CD4-positive, alpha-beta memory T cell (primary cell): ENCODE measurements at regions not wholly inside any gene's neighbourhood (a gene's known extent, or its start where the extent isn't known, plus 50 kb on each side); places are given as distances from the start of the nearest gene placed in this dataset.
A peak's percentile ranks its signal among the peaks of the same experiment; 100 is the strongest.

Source experiments
- CTCF ChIA-PET: fragments of 350-600 bp; sonication (Branson Sonifier 250); formaldehyde crosslinking; loops from one replicate; lab custom pipeline; 2021; ENCODE audit warnings: inconsistent platforms; ENCODE audit not compliant: partially characterized antibody; lab: Charles Lee
- POLR2A ChIA-PET: fragments of 350-600 bp; sonication (Branson Sonifier 250); formaldehyde crosslinking; loops from one replicate; lab custom pipeline; 2021; ENCODE audit not compliant: partially characterized antibody; lab: Charles Lee
- DNase-seq, 5 donors: peaks; one replicate each; pipeline versions ENCODE4 v3.0.0 to v3.0.0-alpha.2; 2020 to 2022; ENCODE audit warnings: mixed read lengths in 1 of 5
- H3K27ac ChIP-seq: one replicate; pipeline ENCODE4 v1.7.0; 2013; ENCODE audit warnings: low read depth, low read length
- H3K27me3 ChIP-seq: 2 replicates; pipeline ENCODE4 v1.7.0; 2013; ENCODE audit warnings: mild to moderate bottlenecking, low read length, moderate library complexity; ENCODE audit not compliant: insufficient read depth
- H3K36me3 ChIP-seq: 2 replicates; pipeline ENCODE4 v1.7.0; 2013; ENCODE audit warnings: mild to moderate bottlenecking, low read length, moderate library complexity; ENCODE audit not compliant: insufficient read depth
- H3K4me1 ChIP-seq: 2 replicates; pipeline ENCODE4 v1.7.0; 2013; ENCODE audit warnings: mild to moderate bottlenecking, low read length, moderate library complexity; ENCODE audit not compliant: insufficient read depth
- H3K4me3 ChIP-seq, 2 donors: one replicate each; pipeline ENCODE4 v1.7.0; 2013; ENCODE audit warnings: low read length in 2 of 2, mild to moderate bottlenecking in 1 of 2
- H3K9me3 ChIP-seq, 2 donors: one replicate each; pipeline ENCODE4 v1.7.0; 2013; ENCODE audit warnings: low read length in 2 of 2, control low read depth in 1 of 2; ENCODE audit not compliant: control insufficient read depth in 1 of 2
- H3K27ac Mint-ChIP-seq, 7 donors: one replicate each; pipeline ENCODE4 v1.8.0; 2020 to 2021; ENCODE audit warnings: mixed read lengths in 7 of 7, mild to moderate bottlenecking in 6 of 7, inconsistent platforms in 3 of 7, moderate library complexity in 3 of 7
- H3K27me3 Mint-ChIP-seq, 2 donors: one replicate each; pipeline ENCODE4 v1.8.0; 2020 to 2021; ENCODE audit warnings: mixed read lengths in 2 of 2
- H3K36me3 Mint-ChIP-seq, 2 donors: one replicate each; pipeline ENCODE4 v1.8.0; 2020 to 2021; ENCODE audit warnings: mixed read lengths in 2 of 2, inconsistent platforms in 1 of 2, mild to moderate bottlenecking in 1 of 2
- H3K4me1 Mint-ChIP-seq, 4 donors: one replicate each; pipeline ENCODE4 v1.8.0; 2020 to 2021; ENCODE audit warnings: mixed read lengths in 4 of 4, mild to moderate bottlenecking in 1 of 4
- H3K4me3 Mint-ChIP-seq, 8 donors: one replicate each; pipeline ENCODE4 v1.8.0; 2020 to 2021; ENCODE audit warnings: mixed read lengths in 8 of 8, mild to moderate bottlenecking in 7 of 8, moderate library complexity in 6 of 8, inconsistent platforms in 3 of 8
- H3K9me3 Mint-ChIP-seq, 8 donors: one replicate each; pipeline ENCODE4 v1.8.0; 2020 to 2021; ENCODE audit warnings: mixed read lengths in 8 of 8, mild to moderate bottlenecking in 5 of 8, inconsistent platforms in 3 of 8, moderate library complexity in 1 of 8
- intact Hi-C: fragments of 100-400 bp; cut with micrococcal nuclease; formaldehyde crosslinking; loops from one replicate; pipeline ENCODE4 v1.15.1; 2023

DNA sequence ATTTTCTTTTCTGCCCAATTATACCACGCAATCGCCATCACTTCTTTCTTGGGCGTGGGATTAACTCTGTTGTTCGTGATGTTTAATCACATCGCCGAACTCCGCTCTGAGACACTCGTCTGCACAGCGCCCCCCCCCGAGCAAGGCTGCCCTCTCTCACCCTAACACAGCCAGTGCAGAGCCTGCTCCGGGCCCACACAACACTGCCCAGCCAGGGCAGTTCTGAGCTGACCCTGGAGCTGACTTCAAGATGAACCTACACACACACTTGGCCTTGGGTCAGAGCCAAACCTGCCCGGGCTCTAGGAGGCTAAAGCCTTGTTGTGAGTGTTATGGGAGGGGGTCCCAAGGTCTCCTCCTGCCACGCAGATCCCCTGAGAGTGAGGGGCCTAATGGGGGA lies 64.6 kb upstream of the LRP8 start:
- CTCF ChIA-PET, result interaction anchor here (1.4 to 8.5 kb wide), 13 partner anchors 12 to 115 kb away, joined by 3 to 240 read pairs (median 9); no protein-coding TSS in a partner anchor
- H3K27me3 ChIP-seq, result no peaks in the 10 kb centered on the region
- Mint-ChIP-seq H3K9me3 (peaks cover 0 to 4% (median 0%) of the 10 kb centered on the region in 8 donors), H3K4me1 (peaks cover 0 to 8% (median 2%) of the 10 kb centered on the region in 4 donors), H3K27me3 (no peaks in the 10 kb centered on the region), H3K27ac (no peak overlapping the region), H3K36me3 (no peaks in the 10 kb centered on the region), H3K4me3 (no peak overlapping the region)
- no peak overlapping the region for H3K27ac ChIP-seq
- intact Hi-C loops, result loop anchor here (5.0 kb wide), 2 partner anchors 80 to 290 kb away; no protein-coding TSS in a partner anchor
- H3K9me3 ChIP-seq, result no peaks in the 10 kb centered on the region
- H3K36me3 ChIP-seq, result no peaks in the 10 kb centered on the region
- H3K4me3 ChIP-seq, result no peak overlapping the region
- H3K4me1 ChIP-seq, result peaks cover 5% of the 10 kb centered on the region
- no peak for DNase-seq
- POLR2A ChIA-PET, result interaction anchor here (1.2 to 1.8 kb wide), 2 partner anchors 114 to 144 kb away, joined by 3 to 10 read pairs; no protein-coding TSS in a partner anchor

DNA sequence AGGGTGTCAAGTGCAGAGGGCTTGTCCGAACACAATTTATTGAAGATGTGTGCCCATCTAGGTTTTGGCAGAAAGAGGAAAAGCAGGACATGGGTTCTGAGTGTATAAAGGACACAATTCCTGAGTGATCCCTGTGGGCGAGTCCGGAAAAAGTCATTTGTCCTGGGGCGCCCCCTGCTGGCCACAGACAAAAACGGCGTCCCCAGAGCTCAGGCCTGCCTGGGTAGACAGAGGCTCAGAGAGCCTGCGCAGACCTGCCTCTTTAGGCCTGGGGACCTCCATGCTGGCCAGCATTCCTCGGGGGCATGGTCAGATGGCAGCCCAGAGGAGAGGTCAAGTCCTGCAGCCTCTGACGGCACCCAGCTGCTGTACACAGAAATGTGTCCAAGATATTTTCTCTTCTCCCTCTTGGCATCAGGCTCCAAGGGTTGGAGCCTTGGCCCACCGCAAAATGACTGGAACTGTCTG lies 65.5 kb upstream of the LRP8 start:
- ChIA-PET CTCF (interaction anchor here (0.6 to 8.5 kb wide), 23 partner anchors 8 to 122 kb away, joined by 3 to 240 read pairs (median 5); no protein-coding TSS in a partner anchor), POLR2A (interaction anchor here (0.7 to 1.8 kb wide), 6 partner anchors 15 to 145 kb away, joined by 3 to 10 read pairs (median 4); no protein-coding TSS in a partner anchor)
- Histone ChIP-seq H3K4me3 (no peak overlapping the region), H3K4me1 (peaks cover 5% of the 10 kb centered on the region), H3K9me3 (no peaks in the 10 kb centered on the region), H3K27ac (no peak overlapping the region), H3K27me3 (no peaks in the 10 kb centered on the region), H3K36me3 (no peaks in the 10 kb centered on the region)
- H3K9me3 Mint-ChIP-seq, result no peaks in the 10 kb centered on the region
- no peaks in the 10 kb centered on the region for H3K36me3 Mint-ChIP-seq
- peak overlapping the region in 3 of 7 donors; percentile 13 to 29 (median 23) for H3K27ac Mint-ChIP-seq
- H3K27me3 Mint-ChIP-seq, result no peaks in the 10 kb centered on the region
- intact Hi-C loops, result loop anchor here (1.0 to 5.0 kb wide), 3 partner anchors 65 to 289 kb away; partner anchors contain the start of gene LRP8
- H3K4me3 Mint-ChIP-seq, result peak overlapping the region in 1 of 8 donors; percentile 31
- peaks cover 0 to 8% (median 2%) of the 10 kb centered on the region in 4 donors for H3K4me1 Mint-ChIP-seq
- peak; percentile 49 to 71 (median 52) for DNase-seq

DNA sequence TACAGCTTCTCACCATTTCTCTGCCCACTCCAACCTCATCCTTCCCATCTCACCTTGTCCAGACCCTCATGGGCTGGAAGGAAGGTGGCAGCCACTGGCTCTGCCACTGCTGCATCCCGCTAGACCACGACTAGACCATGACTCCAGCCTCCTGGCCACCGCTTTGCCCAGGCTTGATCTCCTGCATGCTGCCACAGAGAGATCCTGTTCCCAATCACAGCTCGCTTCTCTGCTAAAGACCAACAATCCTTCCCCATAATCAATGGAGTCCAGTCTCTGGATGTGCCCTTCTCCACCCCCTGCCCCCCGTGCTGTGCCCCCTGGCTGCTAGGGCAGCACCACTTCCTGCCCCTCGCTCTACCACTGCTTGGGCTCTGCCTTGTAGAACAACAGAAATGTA lies 64.9 kb upstream of the DMRTB1 start:
- H3K36me3 Mint-ChIP-seq, result no peaks in the 10 kb centered on the region
- no peaks in the 10 kb centered on the region for H3K27me3 Mint-ChIP-seq
- CTCF ChIA-PET, result interaction anchor here (0.9 to 8.5 kb wide), 13 partner anchors 11 to 117 kb away, joined by 3 to 240 read pairs (median 9); no protein-coding TSS in a partner anchor
- H3K9me3 ChIP-seq, result no peaks in the 10 kb centered on the region
- no peak overlapping the region for H3K27ac ChIP-seq
- intact Hi-C loops, result loop anchor here (5.0 kb wide), 2 partner anchors 78 to 288 kb away; no protein-coding TSS in a partner anchor
- H3K36me3 ChIP-seq, result no peaks in the 10 kb centered on the region
- peaks cover 0 to 8% (median 2%) of the 10 kb centered on the region in 4 donors for H3K4me1 Mint-ChIP-seq
- DNase-seq, result no peak
- H3K4me1 ChIP-seq, result peaks cover 5% of the 10 kb centered on the region
- peak overlapping the region in 2 of 7 donors; percentile 6 to 46 for H3K27ac Mint-ChIP-seq
- H3K4me3 ChIP-seq, result no peak overlapping the region
- H3K9me3 Mint-ChIP-seq, result no peaks in the 10 kb centered on the region
- no peak overlapping the region for H3K4me3 Mint-ChIP-seq
- no peaks in the 10 kb centered on the region for H3K27me3 ChIP-seq
- POLR2A ChIA-PET, result interaction anchor here (1.2 to 1.8 kb wide), 2 partner anchors 19 to 116 kb away, joined by 5 to 10 read pairs; no protein-coding TSS in a partner anchor

DNA sequence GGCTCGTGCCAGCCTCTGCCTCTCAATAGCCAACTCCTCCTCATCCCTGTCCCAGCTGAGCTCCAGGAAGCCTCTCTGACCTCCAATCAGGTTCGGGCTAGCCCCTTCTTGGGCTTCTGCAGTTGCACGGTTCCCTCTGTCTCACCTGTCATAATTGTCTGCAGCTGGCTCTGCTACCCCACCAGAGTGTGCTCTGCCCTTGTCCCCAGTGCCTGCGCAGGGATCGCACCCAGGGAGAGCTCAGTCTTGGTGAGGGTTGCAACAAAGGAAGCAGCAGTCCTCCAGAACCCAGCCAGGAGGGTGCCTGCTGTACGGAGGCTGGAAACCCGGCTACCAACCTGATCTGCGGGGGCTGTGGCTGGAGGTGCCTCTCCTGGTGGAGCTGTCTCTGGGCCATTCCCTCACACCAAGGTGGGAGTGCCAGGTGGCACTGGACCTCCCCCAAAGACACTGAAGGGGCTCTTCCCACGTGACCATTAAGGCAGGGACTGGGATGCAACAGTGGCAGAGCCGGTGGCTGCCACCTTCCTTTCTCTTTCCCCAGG lies 63.5 kb upstream of the DMRTB1 start:
- peaks cover 0 to 8% (median 2%) of the 10 kb centered on the region in 4 donors for H3K4me1 Mint-ChIP-seq
- Histone ChIP-seq H3K27ac (no peak overlapping the region), H3K36me3 (no peaks in the 10 kb centered on the region), H3K4me1 (peaks cover 5% of the 10 kb centered on the region), H3K27me3 (no peaks in the 10 kb centered on the region), H3K4me3 (no peak overlapping the region), H3K9me3 (no peaks in the 10 kb centered on the region)
- no peaks in the 10 kb centered on the region for H3K36me3 Mint-ChIP-seq
- no peak overlapping the region for H3K4me3 Mint-ChIP-seq
- H3K27ac Mint-ChIP-seq, result peak overlapping the region in 1 of 7 donors; percentile 33
- intact Hi-C loops, result no loop called here
- peaks cover 0 to 1% (median 0%) of the 10 kb centered on the region in 8 donors for H3K9me3 Mint-ChIP-seq
- CTCF ChIA-PET, result interaction anchor here (1.6 to 8.5 kb wide), 4 partner anchors 9 to 119 kb away, joined by 5 to 240 read pairs (median 36); no protein-coding TSS in a partner anchor
- no peak for DNase-seq
- H3K27me3 Mint-ChIP-seq, result no peaks in the 10 kb centered on the region
- POLR2A ChIA-PET, result no interaction called here

DNA sequence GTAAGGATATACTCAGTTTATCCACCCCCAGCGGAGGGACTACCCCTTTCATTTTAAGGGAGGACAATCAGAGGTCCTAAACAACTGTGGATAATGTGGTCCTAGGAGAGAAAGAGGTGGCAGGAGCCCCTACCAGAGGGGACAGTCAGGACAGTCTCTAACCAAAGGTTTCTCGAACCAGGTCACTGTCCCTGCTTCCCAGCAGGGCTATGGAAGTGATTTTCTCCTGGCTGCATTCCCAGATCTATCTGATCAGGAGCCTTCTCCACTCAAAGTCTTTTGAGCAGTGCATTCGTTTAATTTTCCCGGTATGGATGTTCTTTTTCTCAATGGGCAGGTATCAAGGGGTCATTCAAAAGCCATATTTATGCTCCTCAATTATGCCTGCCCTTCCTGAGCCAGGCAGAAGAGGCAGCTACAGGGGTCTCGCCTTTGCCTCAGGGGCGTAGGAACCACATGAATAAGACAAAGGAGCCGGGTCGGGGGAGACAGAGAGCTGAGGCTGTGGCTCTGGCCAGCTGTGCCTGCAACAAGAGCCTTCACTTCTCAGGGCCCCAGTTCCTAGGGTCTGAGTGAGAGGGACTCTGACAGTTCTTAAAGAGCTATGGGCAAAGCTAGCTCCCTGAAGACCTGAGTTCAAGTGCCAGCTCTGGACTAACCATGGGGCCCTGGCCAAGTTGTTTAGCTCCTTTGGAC lies 62.5 kb upstream of the DMRTB1 start:
- Mint-ChIP-seq H3K4me3 (no peak overlapping the region), H3K27ac (peak overlapping the region in 1 of 7 donors; percentile 36), H3K27me3 (no peaks in the 10 kb centered on the region), H3K9me3 (peaks cover 0 to 1% (median 0%) of the 10 kb centered on the region in 8 donors), H3K36me3 (no peaks in the 10 kb centered on the region), H3K4me1 (peaks cover 0 to 8% (median 2%) of the 10 kb centered on the region in 4 donors)
- peaks cover 5% of the 10 kb centered on the region for H3K4me1 ChIP-seq
- H3K27ac ChIP-seq, result no peak overlapping the region
- POLR2A ChIA-PET, result interaction anchor here (1.2 kb wide), 1 partner anchor 17 kb away, joined by 9 read pairs; no protein-coding TSS in a partner anchor
- no peaks in the 10 kb centered on the region for H3K36me3 ChIP-seq
- no peaks in the 10 kb centered on the region for H3K27me3 ChIP-seq
- no peak overlapping the region for H3K4me3 ChIP-seq
- no peaks in the 10 kb centered on the region for H3K9me3 ChIP-seq
- CTCF ChIA-PET, result interaction anchor here (0.9 to 8.5 kb wide), 3 partner anchors 8 to 120 kb away, joined by 3 to 240 read pairs (median 36); no protein-coding TSS in a partner anchor
- intact Hi-C loops, result no loop called here
- no peak for DNase-seq

DNA sequence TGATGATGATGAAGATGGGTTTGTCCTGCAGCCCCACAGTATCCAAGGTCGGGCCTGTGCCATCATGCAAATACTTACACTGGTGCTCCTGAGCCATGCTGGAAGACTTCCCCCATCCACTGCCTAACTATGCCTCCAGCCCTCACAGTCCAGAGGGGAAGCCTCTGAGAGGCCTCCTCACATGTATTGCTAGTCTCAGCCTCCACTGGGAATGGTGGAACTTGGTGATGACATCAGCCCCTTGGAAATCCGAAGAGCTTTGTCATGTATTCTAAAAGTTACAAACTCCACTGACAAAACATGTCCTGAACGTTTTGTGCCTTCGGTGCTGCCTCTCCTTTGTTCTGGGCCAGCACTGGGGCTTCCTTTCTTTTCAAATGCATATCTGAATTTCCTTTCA lies 61.1 kb upstream of the DMRTB1 start:
- H3K4me1 Mint-ChIP-seq, result peaks cover 0 to 7% (median 2%) of the 10 kb centered on the region in 4 donors
- H3K27me3 Mint-ChIP-seq, result no peaks in the 10 kb centered on the region
- ChIA-PET POLR2A (no interaction called here), CTCF (interaction anchor here (0.9 to 3.4 kb wide), 4 partner anchors 16 to 122 kb away, joined by 3 to 13 read pairs (median 4); no protein-coding TSS in a partner anchor)
- Histone ChIP-seq H3K9me3 (no peaks in the 10 kb centered on the region), H3K27me3 (no peaks in the 10 kb centered on the region), H3K4me1 (peaks cover 5% of the 10 kb centered on the region), H3K4me3 (no peak overlapping the region), H3K36me3 (no peaks in the 10 kb centered on the region), H3K27ac (no peak overlapping the region)
- no peak for DNase-seq
- H3K9me3 Mint-ChIP-seq, result peaks cover 0 to 1% (median 0%) of the 10 kb centered on the region in 8 donors
- no peaks in the 10 kb centered on the region for H3K36me3 Mint-ChIP-seq
- no peak overlapping the region for H3K27ac Mint-ChIP-seq
- intact Hi-C loops, result no loop called here
- no peak overlapping the region for H3K4me3 Mint-ChIP-seq
